Neuronal stem cell (in vitro differentiated cells): ENCODE measurements at regions not wholly inside any gene's neighbourhood (a gene's known extent, or its start where the extent isn't known, plus 50 kb on each side); places are given as distances from the start of the nearest gene placed in this dataset.

Source experiments
- DNase-seq: peaks from one replicate; pipeline ENCODE4 v3.0.0-alpha.2; 2013; ENCODE audit warnings: low spot score
- H2AFZ ChIP-seq: one replicate; pipeline ENCODE4 v1.6.1; 2013; ENCODE audit warnings: mild to moderate bottlenecking, low read length, inconsistent platforms
- H2AK5ac ChIP-seq: 2 replicates; pipeline ENCODE4 v1.6.1; 2013; ENCODE audit warnings: low read depth, mild to moderate bottlenecking, inconsistent platforms, low read length, moderate library complexity, mixed read lengths
- H2BK120ac ChIP-seq: 2 replicates; pipeline ENCODE4 v1.6.1; 2013; ENCODE audit warnings: low read depth, mild to moderate bottlenecking, inconsistent platforms, low read length, moderate library complexity, mixed read lengths
- H2BK12ac ChIP-seq: one replicate; pipeline ENCODE4 v1.6.1; 2013; ENCODE audit warnings: low read length, inconsistent platforms
- H2BK15ac ChIP-seq: 2 replicates; pipeline ENCODE4 v1.6.1; 2013; ENCODE audit warnings: mild to moderate bottlenecking, low read length, inconsistent platforms, mixed read lengths
- H2BK5ac ChIP-seq: one replicate; pipeline ENCODE4 v1.6.1; 2013; ENCODE audit warnings: inconsistent platforms, mild to moderate bottlenecking, low read length, moderate library complexity
- H3K14ac ChIP-seq: one replicate; pipeline ENCODE4 v1.6.1; 2013; ENCODE audit warnings: low read length, inconsistent platforms
- H3K18ac ChIP-seq: 2 replicates; pipeline ENCODE4 v1.6.1; 2013; ENCODE audit warnings: low read length, inconsistent platforms
- H3K23ac ChIP-seq: 2 replicates; pipeline ENCODE4 v1.6.1; 2013; ENCODE audit warnings: low read depth, mild to moderate bottlenecking, mixed read lengths, low read length, inconsistent platforms; ENCODE audit not compliant: poor library complexity
- H3K27ac ChIP-seq: replicated peaks from 3 replicates; pipeline ENCODE4 v1.5.1; 2013; ENCODE audit warnings: low read length, inconsistent platforms
- H3K27me3 ChIP-seq, 3 experiments: 2 replicates each; pipeline ENCODE4 v1.6.1; 2013; ENCODE audit warnings: low read length in 3 of 3, mild to moderate bottlenecking in 2 of 3, inconsistent platforms in 1 of 3, low read depth in 1 of 3, mixed read lengths in 1 of 3, moderate library complexity in 1 of 3; ENCODE audit not compliant: control insufficient read depth in 3 of 3, insufficient read depth in 3 of 3
- H3K36me3 ChIP-seq, 2 donors: replicated peaks in 1 of 2; 2 replicates each; pipeline ENCODE4 v1.6.1; 2013; ENCODE audit warnings: low read length in 2 of 2; ENCODE audit not compliant: control insufficient read depth in 2 of 2, insufficient read depth in 2 of 2
- H3K4ac ChIP-seq: 2 replicates; pipeline ENCODE4 v1.6.1; 2013; ENCODE audit warnings: inconsistent platforms, mild to moderate bottlenecking, low read length, moderate library complexity
- H3K4me1 ChIP-seq, 2 donors: 1 replicate in 1 of 2; 2 replicates in 1 of 2; pipeline ENCODE4 v1.6.1; 2013; ENCODE audit warnings: low read length in 2 of 2, low read depth in 1 of 2; ENCODE audit not compliant: control insufficient read depth in 2 of 2, insufficient read depth in 1 of 2
- H3K4me2 ChIP-seq: one replicate; pipeline ENCODE4 v1.6.1; 2013; ENCODE audit warnings: mild to moderate bottlenecking, low read length, inconsistent platforms; ENCODE audit not compliant: insufficient read depth, poor library complexity, severe bottlenecking
- H3K4me3 ChIP-seq, 2 donors: 2 replicates each; pipeline ENCODE4 v1.5.1; 2013; ENCODE audit warnings: low read length in 2 of 2, mild to moderate bottlenecking in 2 of 2, inconsistent platforms in 1 of 2, moderate library complexity in 1 of 2
- H3K79me1 ChIP-seq: one replicate; pipeline ENCODE4 v1.6.1; 2013; ENCODE audit warnings: low read depth, mild to moderate bottlenecking, inconsistent platforms, low read length, moderate library complexity
- H3K9ac ChIP-seq: one replicate; pipeline ENCODE4 v1.6.1; 2013; ENCODE audit warnings: mild to moderate bottlenecking, low read depth, low read length, inconsistent platforms; ENCODE audit not compliant: poor library complexity
- H3K9me3 ChIP-seq, 2 donors: replicated peaks in 1 of 2; 2 replicates each; pipeline versions ENCODE3 to v1.6.1; 2013; ENCODE audit warnings: low read length in 2 of 2, mild to moderate bottlenecking in 2 of 2, inconsistent platforms in 1 of 2, low read depth in 1 of 2, mixed read lengths in 1 of 2, moderate library complexity in 1 of 2; ENCODE audit not compliant: control insufficient read depth in 2 of 2, insufficient read depth in 1 of 2
- H4K8ac ChIP-seq: one replicate; pipeline ENCODE4 v1.6.1; 2013; ENCODE audit warnings: low read depth, mild to moderate bottlenecking, inconsistent platforms, low read length, moderate library complexity
- H4K91ac ChIP-seq: one replicate; pipeline ENCODE4 v1.6.1; 2013; ENCODE audit warnings: low read length, low read depth, mild to moderate bottlenecking, inconsistent platforms; ENCODE audit not compliant: poor library complexity
- WGBS, 2 donors: extraction: QIAGEN DNeasy Blood & Tissue Kit; methylation state at CpG; one replicate each; pipeline ENCODE4 v1.1.7; 2013; ENCODE audit warnings: missing lambda C conversion rate in 2 of 2, mixed read lengths in 1 of 2; ENCODE audit not compliant: insufficient read length in 2 of 2, insufficient replicate concordance in 1 of 2; ENCODE audit errors: extremely low coverage in 2 of 2; 5-methylcytosine and 5-hydroxymethylcytosine counted together

DNA sequence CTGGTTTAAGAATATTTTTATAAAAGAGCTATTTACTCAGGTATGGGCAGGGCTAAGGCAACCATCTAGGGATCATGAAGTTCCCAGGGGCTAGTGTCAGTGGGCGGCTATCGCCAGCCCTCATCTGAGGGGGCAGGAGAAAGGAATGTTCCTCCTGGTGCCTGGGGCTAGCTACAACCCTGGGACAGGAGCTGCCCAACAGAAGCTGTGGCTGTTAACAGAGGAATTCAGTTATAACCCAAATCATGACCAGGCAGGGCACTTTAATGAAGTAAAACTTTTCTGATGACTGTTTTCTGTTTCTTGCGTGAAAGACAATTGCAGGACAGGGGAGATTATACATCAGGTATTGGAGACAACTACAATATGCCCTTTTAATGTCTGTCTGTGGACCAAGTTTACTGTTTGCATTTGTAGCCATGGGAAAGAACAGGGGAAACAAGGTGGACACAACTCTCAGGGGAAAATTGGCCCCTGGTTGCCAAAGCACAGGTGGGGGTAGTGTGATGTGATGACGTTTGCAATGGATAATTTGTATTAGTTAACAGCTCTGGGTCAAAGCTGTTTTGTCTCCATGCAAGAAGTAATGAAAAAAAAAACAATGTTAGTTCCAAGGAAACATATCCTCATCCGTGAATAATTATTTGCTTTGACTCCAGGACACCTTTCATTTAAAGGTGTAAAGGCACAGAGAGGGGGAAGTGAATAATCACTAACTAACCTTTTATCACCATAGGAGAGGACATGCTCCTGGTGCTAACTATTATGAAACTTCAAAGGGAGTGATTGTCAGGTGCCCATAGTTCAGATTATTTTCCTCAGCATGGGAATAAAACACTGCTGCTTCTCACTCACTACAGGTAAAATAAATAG is 105.2 kb downstream of the TSEN15 start:
- no peak for DNase-seq

GRCh38 chr1:184157394-184157742 is 105.8 kb downstream of the TSEN15 start:
- no peak overlapping the region for H4K8ac ChIP-seq
- H3K4me3 ChIP-seq = no peak overlapping the region
- no peak overlapping the region for H2AFZ ChIP-seq
- H3K4ac ChIP-seq = no peak overlapping the region
- H3K4me2 ChIP-seq = no peak overlapping the region
- H3K27ac ChIP-seq = no peak overlapping the region
- no peak overlapping the region for H3K14ac ChIP-seq
- no peak overlapping the region for H2AK5ac ChIP-seq
- no peak overlapping the region for H2BK5ac ChIP-seq
- no peak overlapping the region for H2BK15ac ChIP-seq
- H3K27me3 ChIP-seq = no peaks in the 10 kb centered on the region
- H2BK120ac ChIP-seq = no peak overlapping the region
- H3K9me3 ChIP-seq = no peaks in the 10 kb centered on the region
- no peaks in the 10 kb centered on the region for H3K79me1 ChIP-seq
- no peaks in the 10 kb centered on the region for H3K36me3 ChIP-seq
- WGBS, 2 donors = no CpG with 5 or more reads among the region's 1 CpG
- H2BK12ac ChIP-seq = no peak overlapping the region
- H3K9ac ChIP-seq = no peak overlapping the region
- peaks cover 4 to 10% of the 10 kb centered on the region in 2 donors for H3K4me1 ChIP-seq
- H3K18ac ChIP-seq = no peak overlapping the region
- no peak overlapping the region for H3K23ac ChIP-seq
- no peak for DNase-seq
- H4K91ac ChIP-seq = no peak overlapping the region

More for the DNA sequence above, 105.2 kb downstream of the TSEN15 start:
- Histone ChIP-seq H3K36me3 (no peaks in the 10 kb centered on the region), H3K4me3 (no peak overlapping the region), H2BK15ac (no peak overlapping the region), H3K9ac (no peak overlapping the region), H3K4ac (no peak overlapping the region), H2AK5ac (no peak overlapping the region), H3K18ac (no peak overlapping the region), H2BK5ac (no peak overlapping the region), H3K4me2 (no peak overlapping the region), H2AFZ (no peak overlapping the region), H4K91ac (no peak overlapping the region), H3K4me1 (peaks cover 4 to 10% of the 10 kb centered on the region in 2 donors), H3K14ac (no peak overlapping the region), H3K23ac (no peak overlapping the region), H3K27me3 (no peaks in the 10 kb centered on the region), H2BK120ac (no peak overlapping the region), H3K9me3 (no peaks in the 10 kb centered on the region), H3K79me1 (no peaks in the 10 kb centered on the region), H4K8ac (no peak overlapping the region), H2BK12ac (no peak overlapping the region), H3K27ac (no peak overlapping the region)
- no CpG with 5 or more reads among the region's 5 CpGs for WGBS, 2 donors

GRCh38 chr1:184158896-184159681 is 107.6 kb downstream of the TSEN15 start:
- Histone ChIP-seq H3K23ac (no peak overlapping the region), H2AFZ (no peak overlapping the region), H3K4me3 (no peak overlapping the region), H3K9me3 (no peaks in the 10 kb centered on the region), H2AK5ac (no peak overlapping the region), H2BK15ac (no peak overlapping the region), H3K18ac (no peak overlapping the region), H3K36me3 (no peaks in the 10 kb centered on the region), H3K27ac (no peak overlapping the region), H3K4me1 (peaks cover 0 to 2% of the 10 kb centered on the region in 2 donors), H2BK12ac (no peak overlapping the region), H3K4ac (no peak overlapping the region), H3K4me2 (no peak overlapping the region), H3K14ac (no peak overlapping the region), H3K79me1 (no peaks in the 10 kb centered on the region), H3K9ac (no peak overlapping the region), H2BK5ac (no peak overlapping the region), H3K27me3 (no peaks in the 10 kb centered on the region), H4K8ac (no peak overlapping the region), H2BK120ac (no peak overlapping the region), H4K91ac (no peak overlapping the region)
- no peak for DNase-seq
- WGBS, 2 donors = no CpG with 5 or more reads among the region's 7 CpGs

DNA sequence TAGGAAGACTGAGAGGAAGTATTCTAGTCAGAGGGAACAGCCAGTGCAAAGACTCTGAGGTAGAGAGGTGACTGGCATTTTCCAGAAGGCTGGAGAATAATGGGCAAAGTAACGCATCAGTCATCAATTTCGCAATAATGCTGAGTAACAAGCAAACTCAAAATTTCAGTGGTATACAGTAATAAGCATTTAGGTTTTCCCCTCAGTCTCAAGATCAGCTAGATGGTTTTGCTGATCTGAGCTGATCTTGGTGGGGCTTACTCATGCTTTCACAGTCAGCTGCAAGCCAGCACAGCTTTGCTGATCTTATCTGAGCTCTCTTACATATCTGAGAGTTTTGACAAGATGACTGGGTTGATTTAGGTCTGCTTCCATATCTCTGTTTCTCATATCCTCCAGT is 108.7 kb downstream of the TSEN15 start:
- H3K36me3 ChIP-seq = no peaks in the 10 kb centered on the region
- H3K4ac ChIP-seq = no peak overlapping the region
- no peak overlapping the region for H3K27ac ChIP-seq
- H3K79me1 ChIP-seq = no peaks in the 10 kb centered on the region
- H2AFZ ChIP-seq = no peak overlapping the region
- H2BK120ac ChIP-seq = no peak overlapping the region
- no peak overlapping the region for H3K23ac ChIP-seq
- DNase-seq = no peak
- H3K4me3 ChIP-seq = no peak overlapping the region
- H3K4me1 ChIP-seq = peaks cover 0 to 2% of the 10 kb centered on the region in 2 donors
- no peak overlapping the region for H3K9ac ChIP-seq
- no peak overlapping the region for H3K18ac ChIP-seq
- no peak overlapping the region for H2BK12ac ChIP-seq
- WGBS, 2 donors = no CpG with 5 or more reads among the region's 2 CpGs
- no peak overlapping the region for H2AK5ac ChIP-seq
- H2BK5ac ChIP-seq = no peak overlapping the region
- no peak overlapping the region for H3K4me2 ChIP-seq
- H3K9me3 ChIP-seq = no peaks in the 10 kb centered on the region
- no peaks in the 10 kb centered on the region for H3K27me3 ChIP-seq
- H4K91ac ChIP-seq = no peak overlapping the region
- no peak overlapping the region for H4K8ac ChIP-seq
- no peak overlapping the region for H2BK15ac ChIP-seq
- H3K14ac ChIP-seq = no peak overlapping the region
